RWPE2 (cell line): ENCODE measurements at regions not wholly inside any gene's neighbourhood (a gene's known extent, or its start where the extent isn't known, plus 50 kb on each side); places are given as distances from the start of the nearest gene placed in this dataset.

Source experiments
- ATAC-seq: fragments of 200-7000 bp; cut with Tn5 transposase; 3 replicates; pipeline ENCODE4 v1.9.1; 2021; ENCODE audit warnings: low read depth
- DNase-seq: peaks from one replicate; pipeline ENCODE4 v3.0.0-alpha.2; 2020; ENCODE audit warnings: low spot score
- H3K27ac ChIP-seq: fragments of 450-650 bp; 2 replicates; pipeline ENCODE4 v1.5.1; 2017; ENCODE audit warnings: mild to moderate bottlenecking; ENCODE audit not compliant: poor library complexity, severe bottlenecking
- H3K27me3 ChIP-seq: fragments of 250-450 bp; sonication (Bioruptor Pico); 2 replicates; pipeline ENCODE4 v1.5.1; 2021; ENCODE audit warnings: mild to moderate bottlenecking, moderate library complexity; ENCODE audit not compliant: insufficient read depth, poor library complexity, severe bottlenecking
- H3K36me3 ChIP-seq: fragments of 250-450 bp; sonication (Bioruptor Pico); 2 replicates; pipeline ENCODE4 v1.5.1; 2020; ENCODE audit warnings: low read depth, mild to moderate bottlenecking, moderate library complexity
- H3K4me1 ChIP-seq: fragments of 250-450 bp; sonication (Bioruptor Pico); 2 replicates; pipeline ENCODE4 v1.5.1; 2021; ENCODE audit warnings: mild to moderate bottlenecking, moderate library complexity; ENCODE audit not compliant: insufficient read depth, poor library complexity, severe bottlenecking
- H3K4me3 ChIP-seq: fragments of 250-450 bp; sonication (Bioruptor Pico); 2 replicates; pipeline ENCODE4 v1.5.1; 2021; ENCODE audit warnings: mild to moderate bottlenecking, moderate library complexity; ENCODE audit not compliant: severe bottlenecking
- H3K9me3 ChIP-seq: fragments of 250-450 bp; sonication (Bioruptor Pico); 2 replicates; pipeline ENCODE4 v1.5.1; 2021; ENCODE audit warnings: mild to moderate bottlenecking, moderate library complexity; ENCODE audit not compliant: severe bottlenecking
- CTCF ChIP-seq: fragments of 450-650 bp; IDR thresholded peaks from one replicate; pipeline ENCODE4 v1.5.1; 2017; ENCODE audit warnings: mild to moderate bottlenecking, moderate library complexity; ENCODE audit not compliant: poor library complexity, severe bottlenecking

GRCh38 chr4:124433044-124433443, 279.5 kb downstream of the ANKRD50 start:
- peaks cover 64% of the 10 kb centered on the region for H3K4me1 ChIP-seq

GRCh38 chr4:124433500-124433899, 279.0 kb downstream of the ANKRD50 start:
- TF ChIP-seq CTCF: no peak
- DNase-seq (no peak), ATAC-seq (no peak)
- Histone ChIP-seq H3K4me3 (no peak overlapping the region), H3K27ac (peak overlapping the region; percentile 96), H3K4me1 (peaks cover 65% of the 10 kb centered on the region), H3K27me3 (no peaks in the 10 kb centered on the region), H3K36me3 (no peaks in the 10 kb centered on the region), H3K9me3 (no peaks in the 10 kb centered on the region)

More at GRCh38 chr4:124433044-124433443, 279.5 kb downstream of the ANKRD50 start:
- DNase-seq (no peak), ATAC-seq (peak; percentile 3; the same call in 1 of the 3 replicates)
- Histone ChIP-seq H3K36me3 (no peaks in the 10 kb centered on the region), H3K4me3 (no peak overlapping the region), H3K9me3 (no peaks in the 10 kb centered on the region), H3K27ac (peak overlapping the region; percentile 96), H3K27me3 (no peaks in the 10 kb centered on the region)
- no peak for TF ChIP-seq CTCF

- Histone ChIP-seq H3K4me3 (no peak overlapping the region), H3K27ac (peak overlapping the region; percentile 96), H3K4me1 (peaks cover 50% of the 10 kb centered on the region), H3K9me3 (no peaks in the 10 kb centered on the region), H3K36me3 (no peaks in the 10 kb centered on the region), H3K27me3 (no peaks in the 10 kb centered on the region)
- ATAC-seq (no peak), DNase-seq (no peak)
- no peak for TF ChIP-seq CTCF
These were observed 277.1 kb downstream of the ANKRD50 start for GRCh38 chr4:124435274-124435950.

- ATAC-seq (peak; percentile 95), DNase-seq (no peak)
- TF ChIP-seq CTCF: no peak
- Histone ChIP-seq H3K27me3 (no peaks in the 10 kb centered on the region), H3K27ac (peak overlapping the region; percentile 75), H3K9me3 (no peaks in the 10 kb centered on the region), H3K4me1 (peaks cover 24% of the 10 kb centered on the region), H3K36me3 (no peaks in the 10 kb centered on the region), H3K4me3 (no peak overlapping the region)
These were observed 274.6 kb downstream of the ANKRD50 start for GRCh38 chr4:124437853-124438495.

GRCh38 chr4:124445071-124445470, 267.5 kb downstream of the ANKRD50 start:
- no peak for TF ChIP-seq CTCF
- H3K27ac ChIP-seq: no peak overlapping the region
- no peak for ATAC-seq
- H3K4me3 ChIP-seq: no peak overlapping the region
- H3K9me3 ChIP-seq: no peaks in the 10 kb centered on the region
- no peak for DNase-seq
- H3K36me3 ChIP-seq: no peaks in the 10 kb centered on the region
- H3K4me1 ChIP-seq: no peaks in the 10 kb centered on the region
- H3K27me3 ChIP-seq: no peaks in the 10 kb centered on the region
